Activated CD8-positive, alpha-beta T cell treated with anti-CD3 and anti-CD28 coated beads for 36 hours (primary cell): ENCODE measurements at regions not wholly inside any gene's neighbourhood (a gene's known extent, or its start where the extent isn't known, plus 50 kb on each side); places are given as distances from the start of the nearest gene placed in this dataset.

Experiments
- ATAC-seq: fragments of 200-7000 bp; cut with Tn5 transposase; one replicate; pipeline ENCODE4 v1.10.0; 2021; ENCODE audit warnings: mild to moderate bottlenecking, moderate library complexity
- CTCF ChIA-PET: fragments of 350-600 bp; sonication (Branson Sonifier 250); formaldehyde crosslinking; loops from one replicate; lab custom pipeline; 2021; ENCODE audit warnings: antibody characterized with exemption; lab: Charles Lee
- POLR2A ChIA-PET: fragments of 350-600 bp; sonication (Branson Sonifier 250); formaldehyde crosslinking; loops from one replicate; lab custom pipeline; 2021; ENCODE audit warnings: antibody characterized with exemption; lab: Charles Lee
- DNase-seq: peaks from one replicate; pipeline ENCODE4 v3.0.0-alpha.2; 2020
- H3K27ac Mint-ChIP-seq: one replicate; pipeline ENCODE4 v1.8.0; 2021; ENCODE audit warnings: mild to moderate bottlenecking, mixed read lengths
- H3K27me3 Mint-ChIP-seq: one replicate; pipeline ENCODE4 v1.8.0; 2021; ENCODE audit warnings: mixed read lengths
- H3K36me3 Mint-ChIP-seq: one replicate; pipeline ENCODE4 v1.8.0; 2021; ENCODE audit warnings: low read depth, mixed read lengths
- H3K4me1 Mint-ChIP-seq: one replicate; pipeline ENCODE4 v1.8.0; 2021; ENCODE audit warnings: low read depth, mixed read lengths
- H3K4me3 Mint-ChIP-seq: one replicate; pipeline ENCODE4 v1.8.0; 2021; ENCODE audit warnings: mild to moderate bottlenecking, moderate library complexity, mixed read lengths
- H3K9me3 Mint-ChIP-seq: one replicate; pipeline ENCODE4 v1.8.0; 2021; ENCODE audit warnings: mixed read lengths
- CTCF ChIP-seq: fragments of 200-600 bp; IDR thresholded peaks from one replicate; pipeline ENCODE4 v1.8.0; 2022; ENCODE audit warnings: antibody characterized with exemption, mild to moderate bottlenecking
- intact Hi-C: fragments of 100-400 bp; cut with micrococcal nuclease; formaldehyde crosslinking; loops from one replicate; pipeline ENCODE4 v1.10.0; 2022

GRCh38 chr6:23388086-23388783, 737.8 kb upstream of the NRSN1 start:
- intact Hi-C loops = no loop called here
- Mint-ChIP-seq H3K4me3 (no peak overlapping the region), H3K4me1 (no peaks in the 10 kb centered on the region), H3K36me3 (no peaks in the 10 kb centered on the region), H3K27me3 (no peaks in the 10 kb centered on the region), H3K27ac (no peak overlapping the region), H3K9me3 (no peaks in the 10 kb centered on the region)
- DNase-seq (no peak), ATAC-seq (no peak)
- POLR2A ChIA-PET = no interaction called here
- TF ChIP-seq CTCF = no peak
- CTCF ChIA-PET = no interaction called here

- ChIA-PET POLR2A (no interaction called here), CTCF (no interaction called here)
- no peak for DNase-seq
- no peak for ATAC-seq
- intact Hi-C loops = no loop called here
- Mint-ChIP-seq H3K4me3 (no peak overlapping the region), H3K4me1 (no peaks in the 10 kb centered on the region), H3K36me3 (no peaks in the 10 kb centered on the region), H3K27ac (no peak overlapping the region), H3K9me3 (no peaks in the 10 kb centered on the region), H3K27me3 (no peaks in the 10 kb centered on the region)
- TF ChIP-seq CTCF = no peak
Measured at GRCh38 chr6:23389386-23389785, 736.6 kb upstream of the NRSN1 start.

- DNase-seq = no peak
- no peaks in the 10 kb centered on the region for H3K4me1 Mint-ChIP-seq
- H3K36me3 Mint-ChIP-seq = no peaks in the 10 kb centered on the region
- intact Hi-C loops = no loop called here
- ChIA-PET POLR2A (no interaction called here), CTCF (no interaction called here)
- no peak for TF ChIP-seq CTCF
- no peaks in the 10 kb centered on the region for H3K27me3 Mint-ChIP-seq
- ATAC-seq = no peak
- H3K27ac Mint-ChIP-seq = no peak overlapping the region
- H3K4me3 Mint-ChIP-seq = no peak overlapping the region
- H3K9me3 Mint-ChIP-seq = no peaks in the 10 kb centered on the region
Measured at GRCh38 chr6:23390221-23390620, 735.8 kb upstream of the NRSN1 start.

GRCh38 chr6:23394681-23395080, 731.3 kb upstream of the NRSN1 start:
- H3K4me3 Mint-ChIP-seq = no peak overlapping the region
- CTCF ChIA-PET = no interaction called here
- DNase-seq (no peak), ATAC-seq (no peak)
- H3K27me3 Mint-ChIP-seq = no peaks in the 10 kb centered on the region
- POLR2A ChIA-PET = no interaction called here
- H3K27ac Mint-ChIP-seq = no peak overlapping the region
- H3K9me3 Mint-ChIP-seq = no peaks in the 10 kb centered on the region
- no peaks in the 10 kb centered on the region for H3K4me1 Mint-ChIP-seq
- intact Hi-C loops = no loop called here
- H3K36me3 Mint-ChIP-seq = no peaks in the 10 kb centered on the region
- TF ChIP-seq CTCF = no peak

- ATAC-seq (no peak), DNase-seq (no peak)
- no peaks in the 10 kb centered on the region for H3K4me1 Mint-ChIP-seq
- no peak overlapping the region for H3K4me3 Mint-ChIP-seq
- no peaks in the 10 kb centered on the region for H3K36me3 Mint-ChIP-seq
- H3K27ac Mint-ChIP-seq = no peak overlapping the region
- no peak for TF ChIP-seq CTCF
- intact Hi-C loops = no loop called here
- no peaks in the 10 kb centered on the region for H3K27me3 Mint-ChIP-seq
- H3K9me3 Mint-ChIP-seq = no peaks in the 10 kb centered on the region
- CTCF ChIA-PET = no interaction called here
- POLR2A ChIA-PET = no interaction called here
Measured at GRCh38 chr6:23395381-23395780, 730.6 kb upstream of the NRSN1 start.
